ENCODE measurements at regions not wholly inside any gene's neighbourhood (a gene's known extent, or its start where the extent isn't known, plus 50 kb on each side); places are given as distances from the start of the nearest gene placed in this dataset.

- CTCF ChIA-PET, result no interaction called here
- Histone ChIP-seq H3K27ac (ENCODE audit: extremely low read depth, low read depth, low read length) (no peak overlapping the region), H3K9me3 (ENCODE audit: control insufficient read depth, insufficient read depth, low read depth, low read length) (no peaks in the 10 kb centered on the region), H3K4me1 (ENCODE audit: control insufficient read depth, insufficient read depth, low read length) (no peaks in the 10 kb centered on the region), H3K4me3 (ENCODE audit: low read depth, low read length) (no peak overlapping the region), H3K36me3 (ENCODE audit: control insufficient read depth in 2 of 2, insufficient read depth in 1 of 2, low read length in 2 of 2) (no peaks in the 10 kb centered on the region)
- POLR2A ChIA-PET, result no interaction called here
- TF ChIP-seq ZNF423 (tag by site-specific recombination; IDR thresholded peaks at IDR 0.05), result no peak
- no peak for TF ChIP-seq ZNF10 (tag by site-specific recombination; IDR thresholded peaks at IDR 0.05)
- no peak for TF ChIP-seq ZNF624 (tag by site-specific recombination; IDR thresholded peaks at IDR 0.05)
- no peak for TF ChIP-seq ZNF169 (tag by site-specific recombination; IDR thresholded peaks at IDR 0.05)
- TF ChIP-seq KLF1 (tag by site-specific recombination; IDR thresholded peaks at IDR 0.05), result no peak
- no peak for TF ChIP-seq ZSCAN30 (tag by site-specific recombination; IDR thresholded peaks at IDR 0.05)
- no peak for TF ChIP-seq ZNF391 (tag by site-specific recombination; IDR thresholded peaks at IDR 0.05; ENCODE audit: borderline replicate concordance, low read depth)
- no peak for TF ChIP-seq ZNF221 (tag by site-specific recombination; IDR thresholded peaks at IDR 0.05; ENCODE audit: borderline replicate concordance)
- TF ChIP-seq ZNF223 (tag by site-specific recombination; IDR thresholded peaks at IDR 0.05), result no peak
- TF ChIP-seq ZNF521 (tag by site-specific recombination; IDR thresholded peaks at IDR 0.05), result no peak
- TF ChIP-seq HOXD13 (CRISPR knock-in tag; IDR thresholded peaks at IDR 0.05; ENCODE audit: borderline replicate concordance), result no peak
- TF ChIP-seq BCL6B (tag by site-specific recombination; IDR thresholded peaks at IDR 0.05), result no peak
- no peak for TF ChIP-seq ZNF549 (tag by site-specific recombination; IDR thresholded peaks at IDR 0.05)
- no peak for TF ChIP-seq ZNF416 (tag by site-specific recombination; IDR thresholded peaks at IDR 0.05)
- TF ChIP-seq ZNF645 (tag by site-specific recombination; IDR thresholded peaks at IDR 0.05), result no peak
- no peak for TF ChIP-seq WT1 (tag by site-specific recombination; IDR thresholded peaks at IDR 0.05)
- no peak for TF ChIP-seq ZBTB17 (tag by site-specific recombination; IDR thresholded peaks at IDR 0.05)
These were observed 220.7 kb downstream of the NDUFA10 start for GRCh38 chr2:239804161-239805042.

GRCh38 chr2:239803766-239804115, 221.4 kb downstream of the NDUFA10 start:
- ChIA-PET CTCF (no interaction called here), POLR2A (no interaction called here)
- no peaks in the 10 kb centered on the region for H3K36me3 ChIP-seq (ENCODE audit: control insufficient read depth in 2 of 2, insufficient read depth in 1 of 2, low read length in 2 of 2)
- H3K4me3 ChIP-seq (ENCODE audit: low read depth, low read length), result no peak overlapping the region
- no peaks in the 10 kb centered on the region for H3K4me1 ChIP-seq (ENCODE audit: control insufficient read depth, insufficient read depth, low read length)
- no peaks in the 10 kb centered on the region for H3K9me3 ChIP-seq (ENCODE audit: control insufficient read depth, insufficient read depth, low read depth, low read length)
- no peak overlapping the region for H3K27ac ChIP-seq (ENCODE audit: extremely low read depth, low read depth, low read length)
- TF ChIP-seq ZNF670 (tag by site-specific recombination; IDR thresholded peaks at IDR 0.05; ENCODE audit: low read depth), result no peak
- TF ChIP-seq ZNF830 (tag by site-specific recombination; IDR thresholded peaks at IDR 0.05; ENCODE audit: low read depth), result no peak
- TF ChIP-seq ZNF580 (tag by site-specific recombination; IDR thresholded peaks at IDR 0.05), result no peak
- no peak for TF ChIP-seq HOXD13 (CRISPR knock-in tag; IDR thresholded peaks at IDR 0.05; ENCODE audit: borderline replicate concordance)
- no peak for TF ChIP-seq BCL6B (tag by site-specific recombination; IDR thresholded peaks at IDR 0.05)
- no peak for TF ChIP-seq ZNF23 (tag by site-specific recombination; IDR thresholded peaks at IDR 0.05; ENCODE audit: borderline replicate concordance)
- TF ChIP-seq ZNF776 (tag by site-specific recombination; IDR thresholded peaks at IDR 0.05; ENCODE audit: borderline replicate concordance), result no peak
- TF ChIP-seq ZNF639 (tag by site-specific recombination; IDR thresholded peaks at IDR 0.05), result no peak
- no peak for TF ChIP-seq ZNF366 (tag by site-specific recombination; conservative IDR thresholded peaks at IDR 0.05)
- TF ChIP-seq ZNF629 (tag by site-specific recombination; IDR thresholded peaks at IDR 0.05), result no peak
- TF ChIP-seq TRIM28 (IDR thresholded peaks at IDR 0.05; ENCODE audit: borderline replicate concordance, low read length), result no peak
- no peak for TF ChIP-seq ZSCAN23 (tag by site-specific recombination; IDR thresholded peaks at IDR 0.05)
- no peak for TF ChIP-seq ZNF707 (tag by site-specific recombination; IDR thresholded peaks at IDR 0.05)
- no peak for TF ChIP-seq ZNF768 (tag by site-specific recombination; IDR thresholded peaks at IDR 0.05)
- no peak for TF ChIP-seq ZNF747 (tag by site-specific recombination; IDR thresholded peaks at IDR 0.05)
- TF ChIP-seq PRDM1 (tag by site-specific recombination; IDR thresholded peaks at IDR 0.05), result no peak

All from HEK293 (cell line).